Keratinocyte (primary cell): ENCODE measurements at regions not wholly inside any gene's neighbourhood (a gene's known extent, or its start where the extent isn't known, plus 50 kb on each side); places are given as distances from the start of the nearest gene placed in this dataset.

Experiments used
- DNase-seq: peaks from one replicate; pipeline ENCODE4 v3.0.0-alpha.2; 2011; ENCODE audit warnings: low read depth, missing footprints, low spot score
- FAIRE-seq: peaks from 2 replicates; lab custom pipeline; 2011; peaks lifted over from hg19 to GRCh38; lab: Jason Lieb, UNC
- H2AFZ ChIP-seq: 2 replicates; pipeline ENCODE4 v1.6.0; 2012; ENCODE audit warnings: low read length, control low read depth, inconsistent platforms; ENCODE audit not compliant: control insufficient read depth
- H3K27ac ChIP-seq: 2 replicates; pipeline ENCODE4 v1.5.1; 2011; ENCODE audit warnings: low read length; ENCODE audit not compliant: control insufficient read depth, insufficient read depth
- H3K27me3 ChIP-seq: 3 replicates; pipeline ENCODE4 v1.6.0; 2011; ENCODE audit warnings: low read length; ENCODE audit not compliant: control insufficient read depth, insufficient read depth; ENCODE audit errors: extremely low read depth
- H3K36me3 ChIP-seq, 2 experiments: 2 replicates in 1 of 2; 3 replicates in 1 of 2; pipeline ENCODE4 v1.5.1; 2011; ENCODE audit warnings: low read length in 2 of 2, mild to moderate bottlenecking in 1 of 2; ENCODE audit not compliant: control insufficient read depth in 2 of 2, insufficient read depth in 2 of 2; ENCODE audit errors: extremely low read depth in 1 of 2
- H3K4me1 ChIP-seq: 3 replicates; pipeline ENCODE4 v1.5.1; 2011; ENCODE audit warnings: low read length; ENCODE audit not compliant: control insufficient read depth, insufficient read depth; ENCODE audit errors: extremely low read depth
- H3K4me2 ChIP-seq: 3 replicates; pipeline ENCODE4 v1.6.0; 2011; ENCODE audit warnings: low read depth, low read length; ENCODE audit not compliant: control insufficient read depth, insufficient read depth; ENCODE audit errors: extremely low read depth
- H3K4me3 ChIP-seq, 3 experiments: fragments of 200-600 bp in 1 of 3; sonication (generic) in 1 of 3; 2 replicates in 2 of 3; 3 replicates in 1 of 3; pipeline ENCODE4 v1.5.1; 2011 to 2016; ENCODE audit warnings: low read length in 3 of 3, mild to moderate bottlenecking in 3 of 3, control low read depth in 2 of 3, inconsistent platforms in 1 of 3, low read depth in 1 of 3, mixed read lengths in 1 of 3, mixed run types in 1 of 3, moderate library complexity in 1 of 3; ENCODE audit not compliant: control insufficient read depth in 2 of 3, insufficient read depth in 2 of 3; ENCODE audit errors: extremely low read depth in 1 of 3
- H3K79me2 ChIP-seq: 2 replicates; pipeline ENCODE4 v1.6.0; 2012; ENCODE audit warnings: low read length; ENCODE audit not compliant: control insufficient read depth, insufficient read depth
- H3K9ac ChIP-seq: 3 replicates; pipeline ENCODE4 v1.6.0; 2011; ENCODE audit warnings: low read length; ENCODE audit not compliant: control insufficient read depth, insufficient read depth; ENCODE audit errors: extremely low read depth
- H3K9me1 ChIP-seq: 3 replicates; pipeline ENCODE4 v1.6.0; 2011; ENCODE audit warnings: low read length; ENCODE audit not compliant: control insufficient read depth, insufficient read depth; ENCODE audit errors: extremely low read depth
- H3K9me3 ChIP-seq: 2 replicates; pipeline ENCODE4 v1.5.1; 2012; ENCODE audit warnings: low read depth, low read length; ENCODE audit not compliant: control insufficient read depth
- H4K20me1 ChIP-seq: 3 replicates; pipeline ENCODE4 v1.6.0; 2011; ENCODE audit warnings: low read length; ENCODE audit not compliant: control insufficient read depth, insufficient read depth; ENCODE audit errors: extremely low read depth
- EZH2 ChIP-seq: IDR thresholded peaks from one replicate; pipeline ENCODE4 v1.6.1; 2012; ENCODE audit warnings: inconsistent platforms, mild to moderate bottlenecking, low read length, moderate library complexity
- dilution Hi-C: fragments of 300-500 bp; cut with MboI; formaldehyde crosslinking; loops from one replicate; pipeline ENCODE4 v1.7.0; 2020; ENCODE audit warnings: low sequenced_read_pairs; ENCODE audit not compliant: extremely low pct_ligation_motif_present
- TF ChIP-seq, protein P1 (sequence below), 3 experiments: IDR thresholded peaks in 1 of 3; conservative IDR thresholded peaks in 1 of 3; optimal IDR thresholded peaks in 1 of 3; 2 replicates in 2 of 3; 3 replicates in 1 of 3; pipeline versions ENCODE3 to v1.5.1; 2011; ENCODE audit warnings: low read length in 3 of 3, mild to moderate bottlenecking in 3 of 3, moderate library complexity in 2 of 3, control low read depth in 1 of 3, inconsistent platforms in 1 of 3; ENCODE audit not compliant: insufficient read depth in 2 of 3; ENCODE audit errors: extremely low read depth in 1 of 3

- Histone ChIP-seq H2AFZ (no peak overlapping the region), H4K20me1 (no peaks in the 10 kb centered on the region), H3K4me3 (no peak overlapping the region), H3K27ac (no peak overlapping the region), H3K9me3 (no peaks in the 10 kb centered on the region), H3K9me1 (no peaks in the 10 kb centered on the region), H3K79me2 (no peaks in the 10 kb centered on the region), H3K9ac (no peak overlapping the region), H3K36me3 (no peaks in the 10 kb centered on the region), H3K4me2 (no peak overlapping the region), H3K4me1 (peaks cover 26% of the 10 kb centered on the region), H3K27me3 (no peaks in the 10 kb centered on the region)
- DNase-seq, result no peak
- FAIRE-seq, result no peak
- dilution Hi-C loops, result no loop called here
- TF ChIP-seq, protein P1, sequence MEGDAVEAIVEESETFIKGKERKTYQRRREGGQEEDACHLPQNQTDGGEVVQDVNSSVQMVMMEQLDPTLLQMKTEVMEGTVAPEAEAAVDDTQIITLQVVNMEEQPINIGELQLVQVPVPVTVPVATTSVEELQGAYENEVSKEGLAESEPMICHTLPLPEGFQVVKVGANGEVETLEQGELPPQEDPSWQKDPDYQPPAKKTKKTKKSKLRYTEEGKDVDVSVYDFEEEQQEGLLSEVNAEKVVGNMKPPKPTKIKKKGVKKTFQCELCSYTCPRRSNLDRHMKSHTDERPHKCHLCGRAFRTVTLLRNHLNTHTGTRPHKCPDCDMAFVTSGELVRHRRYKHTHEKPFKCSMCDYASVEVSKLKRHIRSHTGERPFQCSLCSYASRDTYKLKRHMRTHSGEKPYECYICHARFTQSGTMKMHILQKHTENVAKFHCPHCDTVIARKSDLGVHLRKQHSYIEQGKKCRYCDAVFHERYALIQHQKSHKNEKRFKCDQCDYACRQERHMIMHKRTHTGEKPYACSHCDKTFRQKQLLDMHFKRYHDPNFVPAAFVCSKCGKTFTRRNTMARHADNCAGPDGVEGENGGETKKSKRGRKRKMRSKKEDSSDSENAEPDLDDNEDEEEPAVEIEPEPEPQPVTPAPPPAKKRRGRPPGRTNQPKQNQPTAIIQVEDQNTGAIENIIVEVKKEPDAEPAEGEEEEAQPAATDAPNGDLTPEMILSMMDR (optimal IDR thresholded peaks at IDR 0.05 in 1 of 3, IDR thresholded peaks at IDR 0.05 in 1 of 3, conservative IDR thresholded peaks at IDR 0.05 in 1 of 3; ENCODE audit: extremely low read depth in 1 of 3, insufficient read depth in 2 of 3, low read length in 3 of 3), result no peak
- TF ChIP-seq EZH2, result no peak
Observed at GRCh38 chr20:39894067-39894466, 795.0 kb downstream of the MAFB start.

DNA sequence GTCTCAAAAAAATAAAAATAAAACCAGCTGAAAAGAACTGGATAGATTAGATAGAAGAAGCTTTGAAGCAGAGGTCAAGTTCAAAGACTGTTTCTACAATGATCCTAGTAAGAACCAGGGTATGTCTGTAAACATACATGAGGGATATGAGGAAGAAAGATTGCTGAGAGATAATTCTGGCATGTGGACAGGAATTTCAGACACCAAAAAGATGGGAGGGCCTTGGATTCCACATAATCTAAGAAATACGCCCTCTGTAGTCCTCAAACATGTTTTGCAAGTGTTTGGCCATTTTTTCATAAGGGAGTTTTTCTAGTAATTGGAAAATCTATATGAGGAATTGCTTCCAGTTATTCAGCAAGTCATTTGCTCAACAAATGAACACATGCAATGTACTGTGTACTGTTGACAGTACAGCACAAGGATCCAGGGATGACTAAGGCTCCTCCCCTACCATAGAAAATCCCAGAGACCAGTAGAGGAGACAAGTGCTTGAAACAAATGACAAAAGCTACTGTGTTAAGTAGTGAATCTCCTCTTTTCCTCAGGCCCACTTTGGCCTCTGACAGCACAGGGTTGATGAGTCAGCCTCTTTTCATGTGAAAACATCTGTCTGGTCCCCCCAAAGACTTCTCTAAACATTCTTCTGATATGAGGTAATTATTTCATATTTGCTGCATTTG is 795.9 kb downstream of the MAFB start:
- H3K9ac ChIP-seq, result no peak overlapping the region
- no peaks in the 10 kb centered on the region for H3K9me1 ChIP-seq
- H4K20me1 ChIP-seq, result no peaks in the 10 kb centered on the region
- H3K4me3 ChIP-seq, result no peak overlapping the region
- no peaks in the 10 kb centered on the region for H3K79me2 ChIP-seq
- DNase-seq (no peak), FAIRE-seq (peak; percentile 74)
- H3K36me3 ChIP-seq, result no peaks in the 10 kb centered on the region
- no peaks in the 10 kb centered on the region for H3K9me3 ChIP-seq
- no peak overlapping the region for H2AFZ ChIP-seq
- no peak for TF ChIP-seq EZH2
- TF ChIP-seq, protein P1 (optimal IDR thresholded peaks at IDR 0.05 in 1 of 3, IDR thresholded peaks at IDR 0.05 in 1 of 3, conservative IDR thresholded peaks at IDR 0.05 in 1 of 3; ENCODE audit: extremely low read depth in 1 of 3, insufficient read depth in 2 of 3, low read length in 3 of 3), result no peak
- H3K27me3 ChIP-seq, result no peaks in the 10 kb centered on the region
- no peak overlapping the region for H3K4me2 ChIP-seq
- no peak overlapping the region for H3K27ac ChIP-seq
- dilution Hi-C loops, result no loop called here
- H3K4me1 ChIP-seq, result peaks cover 22% of the 10 kb centered on the region
